Fibroblast of mammary gland (primary cell): ENCODE measurements at regions not wholly inside any gene's neighbourhood (a gene's known extent, or its start where the extent isn't known, plus 50 kb on each side); places are given as distances from the start of the nearest gene placed in this dataset.
"Not testable (repeated sequence)": the region's sequence is repeated elsewhere in the genome, so short reads cannot be mapped to it uniquely, and the experiment has no call there.

Source experiments
- DNase-seq: peaks from one replicate; pipeline ENCODE4 v3.0.0-alpha.2; 2010; ENCODE audit warnings: low read depth
- H3K4me3 ChIP-seq: 2 replicates; pipeline ENCODE4 v1.5.1; 2011; ENCODE audit warnings: low read depth, mild to moderate bottlenecking, low read length, moderate library complexity; ENCODE audit not compliant: control insufficient read depth
- TF ChIP-seq, protein P1 (sequence below): conservative IDR thresholded peaks from 2 replicates; pipeline ENCODE4 v1.5.1; 2011; ENCODE audit warnings: low read depth, low read length, inconsistent platforms; ENCODE audit not compliant: control insufficient read depth, insufficient read depth

DNA sequence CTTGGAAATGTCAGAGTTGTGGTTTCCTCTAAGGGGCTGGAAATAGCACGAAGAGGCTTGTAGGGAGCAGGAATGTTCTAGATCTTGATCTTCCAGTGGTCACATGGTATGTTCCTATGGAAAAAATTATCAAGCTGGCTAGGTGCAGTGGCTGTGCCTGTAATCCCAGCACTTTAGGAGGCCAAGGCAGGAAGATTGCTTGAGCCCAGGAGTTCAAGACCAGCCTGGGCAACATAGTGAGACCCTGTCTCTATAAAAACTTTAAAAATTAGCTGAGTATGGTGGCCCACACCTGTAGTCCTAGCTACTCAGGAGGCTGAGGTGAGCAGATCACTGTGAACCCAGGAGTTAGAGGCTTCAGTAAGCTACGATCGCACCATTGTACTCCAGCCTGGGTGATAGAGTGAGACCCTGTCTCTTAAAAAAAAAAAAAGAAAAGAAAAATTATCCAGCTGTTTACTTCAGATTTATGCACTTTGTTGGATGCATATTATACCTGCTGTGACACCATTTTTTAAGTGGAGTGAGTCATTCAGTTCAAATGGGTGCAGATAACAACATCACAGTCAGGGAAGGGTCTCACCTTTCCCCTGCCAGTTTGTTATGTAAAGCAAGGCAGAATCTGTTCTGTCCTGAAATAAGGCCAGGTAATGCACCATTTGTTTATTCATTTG lies 65.7 kb upstream of the LYRM9 start:
- no peak overlapping the region for H3K4me3 ChIP-seq
- TF ChIP-seq, protein P1, sequence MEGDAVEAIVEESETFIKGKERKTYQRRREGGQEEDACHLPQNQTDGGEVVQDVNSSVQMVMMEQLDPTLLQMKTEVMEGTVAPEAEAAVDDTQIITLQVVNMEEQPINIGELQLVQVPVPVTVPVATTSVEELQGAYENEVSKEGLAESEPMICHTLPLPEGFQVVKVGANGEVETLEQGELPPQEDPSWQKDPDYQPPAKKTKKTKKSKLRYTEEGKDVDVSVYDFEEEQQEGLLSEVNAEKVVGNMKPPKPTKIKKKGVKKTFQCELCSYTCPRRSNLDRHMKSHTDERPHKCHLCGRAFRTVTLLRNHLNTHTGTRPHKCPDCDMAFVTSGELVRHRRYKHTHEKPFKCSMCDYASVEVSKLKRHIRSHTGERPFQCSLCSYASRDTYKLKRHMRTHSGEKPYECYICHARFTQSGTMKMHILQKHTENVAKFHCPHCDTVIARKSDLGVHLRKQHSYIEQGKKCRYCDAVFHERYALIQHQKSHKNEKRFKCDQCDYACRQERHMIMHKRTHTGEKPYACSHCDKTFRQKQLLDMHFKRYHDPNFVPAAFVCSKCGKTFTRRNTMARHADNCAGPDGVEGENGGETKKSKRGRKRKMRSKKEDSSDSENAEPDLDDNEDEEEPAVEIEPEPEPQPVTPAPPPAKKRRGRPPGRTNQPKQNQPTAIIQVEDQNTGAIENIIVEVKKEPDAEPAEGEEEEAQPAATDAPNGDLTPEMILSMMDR, result no peak
- no peak for DNase-seq

- TF ChIP-seq, protein P1, result no peak
- no peak for DNase-seq
- H3K4me3 ChIP-seq, result no peak overlapping the region
Measured at GRCh38 chr17:27959382-27959709, 66.2 kb upstream of the LYRM9 start.

- no peak for DNase-seq
- TF ChIP-seq, protein P1, result no peak
- H3K4me3 ChIP-seq, result no peak overlapping the region
Measured at GRCh38 chr17:27960183-27960849, 67.2 kb upstream of the LYRM9 start.

DNA sequence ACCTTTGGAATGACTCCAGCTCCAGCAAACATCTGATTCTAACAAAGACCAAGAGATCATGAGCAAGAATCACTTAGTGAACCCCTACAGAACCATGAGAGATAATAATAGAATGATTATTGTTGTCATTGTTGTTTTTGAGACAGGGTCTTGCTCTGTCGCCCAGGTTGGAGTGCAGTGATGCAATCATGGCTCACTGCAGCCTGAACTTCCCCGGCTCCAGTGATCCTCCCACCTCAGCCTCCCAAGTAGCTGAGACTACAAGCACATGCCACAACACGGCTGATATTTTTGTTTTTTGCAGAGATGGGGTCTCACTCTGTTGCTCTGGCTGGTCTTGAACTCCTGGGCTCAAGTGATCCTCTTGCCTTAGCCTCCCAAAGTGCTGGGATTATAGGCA lies 69.4 kb upstream of the LYRM9 start:
- DNase-seq, result not testable (repeated sequence)

DNA sequence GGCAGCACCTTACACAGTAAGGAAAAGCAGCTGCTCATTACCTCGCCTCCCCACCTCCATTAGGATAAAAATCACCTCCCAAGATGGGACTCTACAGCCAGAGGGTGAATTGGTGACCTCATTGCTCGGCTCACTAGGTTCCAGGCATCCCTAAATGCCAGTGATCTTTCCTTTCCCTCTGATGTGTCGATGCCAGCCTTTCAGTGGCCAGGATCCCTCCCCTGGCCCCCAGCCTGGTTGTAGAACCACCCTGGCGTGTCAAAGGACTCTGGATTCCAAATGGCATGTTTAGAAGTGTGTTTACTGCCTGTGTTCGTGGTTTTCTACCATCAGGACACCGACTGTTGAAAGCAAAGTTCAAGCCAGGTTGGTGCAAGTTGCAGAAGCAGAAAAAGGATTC lies 72.1 kb upstream of the LYRM9 start:
- DNase-seq, result no peak
- H3K4me3 ChIP-seq, result no peak overlapping the region
- TF ChIP-seq, protein P1, result no peak

More for the DNA sequence above, 69.4 kb upstream of the LYRM9 start:
- H3K4me3 ChIP-seq, result not testable (repeated sequence)

DNA sequence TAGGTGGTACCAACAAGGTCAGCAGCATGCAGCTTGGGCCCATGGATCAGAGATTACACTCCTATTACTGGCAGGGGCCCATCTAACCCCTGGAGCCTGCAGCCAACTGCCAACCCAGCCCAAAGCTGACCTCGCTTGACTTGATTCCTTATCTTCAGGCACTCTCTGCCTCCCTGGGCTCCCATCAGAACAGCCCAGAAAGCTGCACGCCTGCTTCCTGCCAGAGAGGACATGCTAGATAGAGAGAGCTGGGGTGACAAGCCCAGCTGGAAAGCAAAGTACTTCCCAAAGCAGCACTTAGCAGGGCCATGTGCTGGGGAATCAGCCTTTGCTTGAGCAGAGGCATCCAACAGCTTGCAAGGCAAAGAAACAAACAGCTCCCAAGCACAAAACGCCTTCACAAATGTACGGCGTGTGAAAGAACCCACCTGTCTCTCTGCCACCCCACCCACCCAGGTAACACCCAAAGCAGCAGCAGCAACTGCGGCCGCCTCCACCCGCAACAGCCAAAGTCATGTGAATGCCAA lies 74.2 kb upstream of the NLK start:
- no peak overlapping the region for H3K4me3 ChIP-seq
- DNase-seq, result no peak
- TF ChIP-seq, protein P1, result no peak

DNA sequence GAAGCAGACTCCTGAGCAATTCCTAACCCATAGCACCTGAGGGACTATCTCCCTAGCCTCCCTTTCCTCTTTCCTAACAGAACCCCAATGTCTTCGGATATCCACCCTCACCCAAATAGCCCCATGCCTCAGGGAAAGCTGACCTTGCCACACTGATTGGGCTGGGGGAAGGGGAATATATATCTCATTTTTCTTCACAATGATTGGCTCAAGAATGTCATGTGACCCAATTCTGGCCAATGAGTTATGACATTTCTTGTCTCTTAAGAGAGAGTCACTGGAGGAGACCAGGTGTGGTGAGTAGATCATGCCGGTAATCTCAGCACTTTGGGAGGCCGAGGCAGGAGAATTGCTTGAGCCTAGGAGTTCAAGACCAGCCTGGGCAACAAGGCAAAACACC lies 71.9 kb upstream of the NLK start:
- no peak overlapping the region for H3K4me3 ChIP-seq
- no peak for DNase-seq
- TF ChIP-seq, protein P1, result no peak
